ENCODE measurements at regions not wholly inside any gene's neighbourhood (a gene's known extent, or its start where the extent isn't known, plus 50 kb on each side); places are given as distances from the start of the nearest gene placed in this dataset.

- Histone ChIP-seq H3K36me3 (ENCODE audit: control insufficient read depth, insufficient read depth, low read length) (no peaks in the 10 kb centered on the region), H3K4me3 (replicated peaks in 1 of 4; ENCODE audit: control extremely low read depth in 1 of 4, insufficient read depth in 1 of 4, low read depth in 3 of 4, low read length in 4 of 4) (peak overlapping the region in 1 of 4 experiments; percentile 1), H3K79me2 (ENCODE audit: control insufficient read depth, insufficient read depth, low read length) (no peaks in the 10 kb centered on the region), H3K27me3 (ENCODE audit: control insufficient read depth, insufficient read depth, low read length) (no peaks in the 10 kb centered on the region), H3K4me2 (ENCODE audit: extremely low read depth, insufficient read depth, low read length) (no peak overlapping the region), H4K20me1 (ENCODE audit: control insufficient read depth, extremely low read depth, insufficient read depth, low read length) (no peaks in the 10 kb centered on the region), H3K27ac (ENCODE audit: insufficient read depth, low read length) (no peak overlapping the region), H2AFZ (ENCODE audit: low read length) (no peak overlapping the region), H3K4me1 (ENCODE audit: control insufficient read depth, extremely low read depth, insufficient read depth, low read length) (no peaks in the 10 kb centered on the region), H3K9ac (ENCODE audit: insufficient read depth, low read length) (no peak overlapping the region), H3K9me3 (ENCODE audit: control insufficient read depth, insufficient read depth, low read depth, low read length) (no peaks in the 10 kb centered on the region)
- TF ChIP-seq CTCF (conservative IDR thresholded peaks at IDR 0.05 in 1 of 2, IDR thresholded peaks at IDR 0.05 in 1 of 2; ENCODE audit: low read depth in 1 of 2, low read length in 2 of 2): no peak
- peak in 1 of 2 donors; percentile 1 for DNase-seq (ENCODE audit: low read depth in 2 of 2)
Measured at GRCh38 chr5:27403243-27403882, 365.0 kb upstream of the CDH9 start.

- no peaks in the 10 kb centered on the region for H3K27me3 ChIP-seq (ENCODE audit: control insufficient read depth, insufficient read depth, low read length)
- no peaks in the 10 kb centered on the region for H3K9me3 ChIP-seq (ENCODE audit: control insufficient read depth, insufficient read depth, low read depth, low read length)
- no peaks in the 10 kb centered on the region for H3K4me1 ChIP-seq (ENCODE audit: control insufficient read depth, extremely low read depth, insufficient read depth, low read length)
- no peaks in the 10 kb centered on the region for H4K20me1 ChIP-seq (ENCODE audit: control insufficient read depth, extremely low read depth, insufficient read depth, low read length)
- no peak overlapping the region for H3K4me2 ChIP-seq (ENCODE audit: extremely low read depth, insufficient read depth, low read length)
- H3K79me2 ChIP-seq (ENCODE audit: control insufficient read depth, insufficient read depth, low read length): no peaks in the 10 kb centered on the region
- H2AFZ ChIP-seq (ENCODE audit: low read length): no peak overlapping the region
- no peak for DNase-seq (ENCODE audit: low read depth in 2 of 2)
- H3K4me3 ChIP-seq (replicated peaks in 1 of 4; ENCODE audit: control extremely low read depth in 1 of 4, insufficient read depth in 1 of 4, low read depth in 3 of 4, low read length in 4 of 4): no peak overlapping the region
- H3K9ac ChIP-seq (ENCODE audit: insufficient read depth, low read length): no peak overlapping the region
- TF ChIP-seq EZH2 (IDR thresholded peaks at IDR 0.05; ENCODE audit: low read length, missing control alignments): no peak
- TF ChIP-seq CTCF (conservative IDR thresholded peaks at IDR 0.05 in 1 of 2, IDR thresholded peaks at IDR 0.05 in 1 of 2; ENCODE audit: low read depth in 1 of 2, low read length in 2 of 2): no peak
- H3K27ac ChIP-seq (ENCODE audit: insufficient read depth, low read length): no peak overlapping the region
- H3K36me3 ChIP-seq (ENCODE audit: control insufficient read depth, insufficient read depth, low read length): no peaks in the 10 kb centered on the region
Measured at GRCh38 chr5:27402828-27403227, 364.4 kb upstream of the CDH9 start.

DNA sequence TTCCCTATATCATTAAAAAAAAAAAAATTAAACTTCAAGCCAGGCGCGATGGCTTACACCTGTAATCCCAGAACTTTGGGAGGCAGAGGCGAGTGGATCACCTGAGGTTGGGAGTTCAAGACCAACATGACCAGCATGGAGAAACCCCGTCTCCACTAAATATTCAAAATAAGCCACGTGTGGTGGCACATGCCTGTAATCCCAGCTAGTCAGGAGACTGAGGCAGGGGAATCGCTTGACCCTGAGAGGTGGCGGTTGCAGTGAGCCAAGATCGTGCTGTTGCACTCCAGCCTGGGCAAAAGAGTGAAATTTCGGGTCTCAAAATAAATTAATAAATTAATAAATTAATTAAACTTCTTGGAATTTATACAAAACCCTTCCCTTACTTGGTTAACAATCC is 358.6 kb upstream of the CDH9 start:
- H3K36me3 ChIP-seq (ENCODE audit: control insufficient read depth, insufficient read depth, low read length): no peaks in the 10 kb centered on the region
- H3K79me2 ChIP-seq (ENCODE audit: control insufficient read depth, insufficient read depth, low read length): no peaks in the 10 kb centered on the region
- H3K27ac ChIP-seq (ENCODE audit: insufficient read depth, low read length): no peak overlapping the region
- H3K4me2 ChIP-seq (ENCODE audit: extremely low read depth, insufficient read depth, low read length): no peak overlapping the region
- H4K20me1 ChIP-seq (ENCODE audit: control insufficient read depth, extremely low read depth, insufficient read depth, low read length): no peaks in the 10 kb centered on the region
- H3K4me1 ChIP-seq (ENCODE audit: control insufficient read depth, extremely low read depth, insufficient read depth, low read length): no peaks in the 10 kb centered on the region
- no peak overlapping the region for H3K4me3 ChIP-seq (replicated peaks in 1 of 4; ENCODE audit: control extremely low read depth in 1 of 4, insufficient read depth in 1 of 4, low read depth in 3 of 4, low read length in 4 of 4)
- no peak for DNase-seq (ENCODE audit: low read depth in 2 of 2)
- H3K27me3 ChIP-seq (ENCODE audit: control insufficient read depth, insufficient read depth, low read length): no peaks in the 10 kb centered on the region
- no peak overlapping the region for H3K9ac ChIP-seq (ENCODE audit: insufficient read depth, low read length)
- TF ChIP-seq EZH2 (IDR thresholded peaks at IDR 0.05; ENCODE audit: low read length, missing control alignments): no peak
- TF ChIP-seq CTCF (conservative IDR thresholded peaks at IDR 0.05 in 1 of 2, IDR thresholded peaks at IDR 0.05 in 1 of 2; ENCODE audit: low read depth in 1 of 2, low read length in 2 of 2): no peak
- no peaks in the 10 kb centered on the region for H3K9me3 ChIP-seq (ENCODE audit: control insufficient read depth, insufficient read depth, low read depth, low read length)
- no peak overlapping the region for H2AFZ ChIP-seq (ENCODE audit: low read length)

All from fibroblast of lung (primary cell).